ENCODE measurements at regions not wholly inside any gene's neighbourhood (a gene's known extent, or its start where the extent isn't known, plus 50 kb on each side); places are given as distances from the start of the nearest gene placed in this dataset.

- TF ChIP-seq CTCF (IDR thresholded peaks at IDR 0.05; ENCODE audit: poor library complexity) (no peak), EZH2phosphoT487 (IDR thresholded peaks at IDR 0.05; ENCODE audit: low read depth, severe bottlenecking, unreplicated experiment) (no peak), EZH2 (IDR thresholded peaks at IDR 0.05; ENCODE audit: borderline replicate concordance) (no peak)
These were observed 208.8 kb downstream of the SLITRK6 start for GRCh38 chr13:85590231-85590931.
